Pulmonary artery endothelial cell (primary cell): ENCODE measurements at regions not wholly inside any gene's neighbourhood (a gene's known extent, or its start where the extent isn't known, plus 50 kb on each side); places are given as distances from the start of the nearest gene placed in this dataset.

Experiments used
- DNase-seq: peaks from one replicate; pipeline ENCODE4 v3.0.0-alpha.2; 2011; ENCODE audit warnings: low read depth, low spot score

GRCh38 chrX:25226151-25226550, 210.4 kb upstream of the ARX start:
- DNase-seq = no peak

- no peak for DNase-seq
These were observed 203.7 kb upstream of the ARX start for GRCh38 chrX:25219480-25219879.

GRCh38 chrX:25213611-25214010, 197.8 kb upstream of the ARX start:
- DNase-seq = no peak

GRCh38 chrX:25207803-25208475, 192.2 kb upstream of the ARX start:
- DNase-seq = no peak

- no peak for DNase-seq
These were observed 191.0 kb upstream of the ARX start for GRCh38 chrX:25206778-25207177.

- DNase-seq = no peak
These were observed 188.4 kb upstream of the ARX start for GRCh38 chrX:25204182-25204581.

GRCh38 chrX:25202827-25203226, 187.1 kb upstream of the ARX start:
- DNase-seq = no peak

- DNase-seq = no peak
These were observed 183.1 kb upstream of the ARX start for GRCh38 chrX:25198891-25199290.

GRCh38 chrX:25198253-25198652, 182.5 kb upstream of the ARX start:
- no peak for DNase-seq

GRCh38 chrX:25196221-25196620, 180.5 kb upstream of the ARX start:
- DNase-seq = no peak

GRCh38 chrX:25191403-25191802, 175.6 kb upstream of the ARX start:
- no peak for DNase-seq

GRCh38 chrX:25181775-25182174, 166.0 kb upstream of the ARX start:
- DNase-seq = no peak

GRCh38 chrX:25180242-25180641, 164.5 kb upstream of the ARX start:
- DNase-seq = no peak

- no peak for DNase-seq
These were observed 162.8 kb upstream of the ARX start for GRCh38 chrX:25178555-25178954.

GRCh38 chrX:25175743-25176142, 160.0 kb upstream of the ARX start:
- no peak for DNase-seq

- no peak for DNase-seq
These were observed 159.4 kb upstream of the ARX start for GRCh38 chrX:25175171-25175570.

- no peak for DNase-seq
These were observed 150.8 kb upstream of the ARX start for GRCh38 chrX:25166546-25166945.

- no peak for DNase-seq
These were observed 150.4 kb upstream of the ARX start for GRCh38 chrX:25166145-25166544.

- no peak for DNase-seq
These were observed 142.9 kb upstream of the ARX start for GRCh38 chrX:25158635-25159034.

GRCh38 chrX:25156832-25157231, 141.1 kb upstream of the ARX start:
- no peak for DNase-seq

- DNase-seq = no peak
These were observed 140.6 kb upstream of the ARX start for GRCh38 chrX:25156323-25156722.

GRCh38 chrX:25154168-25154567, 138.4 kb upstream of the ARX start:
- DNase-seq = no peak

- no peak for DNase-seq
These were observed 136.0 kb upstream of the ARX start for GRCh38 chrX:25151749-25152148.
